H1 (cell line): ENCODE measurements at regions not wholly inside any gene's neighbourhood (a gene's known extent, or its start where the extent isn't known, plus 50 kb on each side); places are given as distances from the start of the nearest gene placed in this dataset.

Experiments used
- CTCF ChIA-PET: fragments of 300-600 bp; sonication (Branson Sonifier 250); formaldehyde crosslinking; loops from one replicate; lab custom pipeline; 2021; ENCODE audit not compliant: partially characterized antibody; lab: Charles Lee
- POLR2A ChIA-PET: fragments of 300-600 bp; sonication (Branson Sonifier 250); formaldehyde crosslinking; loops from one replicate; lab custom pipeline; 2021; ENCODE audit warnings: inconsistent platforms; ENCODE audit not compliant: partially characterized antibody; lab: Charles Lee
- DNase-seq, 2 experiments: peaks; one replicate each; pipeline versions ENCODE4 v3.0.0 to v3.0.0-alpha.2; 2010 to 2022; ENCODE audit warnings: low spot score in 2 of 2, low read depth in 1 of 2, mixed read lengths in 1 of 2
- FAIRE-seq: peaks from 2 replicates; lab custom pipeline; 2011; peaks lifted over from hg19 to GRCh38; lab: Jason Lieb, UNC
- H2AFZ ChIP-seq: 2 replicates; pipeline ENCODE4 v1.8.1; 2012; ENCODE audit warnings: low read length, inconsistent platforms
- H2AK5ac ChIP-seq: 2 replicates; pipeline ENCODE4 v1.6.1; 2013; ENCODE audit warnings: low read depth, low read length
- H2BK120ac ChIP-seq: replicated peaks from 2 replicates; pipeline ENCODE3; 2013; ENCODE audit warnings: low read depth, low read length, inconsistent platforms
- H2BK12ac ChIP-seq: 2 replicates; pipeline ENCODE4 v1.6.1; 2013; ENCODE audit warnings: low read depth, low read length
- H2BK15ac ChIP-seq: 2 replicates; pipeline ENCODE4 v1.6.1; 2013; ENCODE audit warnings: low read length
- H2BK20ac ChIP-seq: 2 replicates; pipeline ENCODE4 v1.6.1; 2013; ENCODE audit warnings: low read length
- H2BK5ac ChIP-seq: 2 replicates; pipeline ENCODE4 v1.6.1; 2013; ENCODE audit warnings: low read depth, low read length
- H3K14ac ChIP-seq: 2 replicates; pipeline ENCODE4 v1.6.1; 2013; ENCODE audit warnings: inconsistent platforms; ENCODE audit not compliant: insufficient read length
- H3K18ac ChIP-seq: 2 replicates; pipeline ENCODE4 v1.6.1; 2013; ENCODE audit warnings: low read length; ENCODE audit errors: extremely low read depth
- H3K23ac ChIP-seq: 2 replicates; pipeline ENCODE4 v1.6.1; 2013; ENCODE audit warnings: inconsistent platforms; ENCODE audit not compliant: insufficient read length
- H3K23me2 ChIP-seq: 2 replicates; pipeline ENCODE4 v1.6.1; 2013; ENCODE audit warnings: low read depth, low read length
- H3K27ac ChIP-seq: 2 replicates; pipeline ENCODE4 v1.6.1; 2011; ENCODE audit warnings: low read depth, low read length, inconsistent platforms
- H3K27me3 ChIP-seq, 4 experiments: replicated peaks in 1 of 4; 1 replicate in 1 of 4; 2 replicates in 3 of 4; pipeline versions ENCODE4 v1.6.1 to v1.8.1; 2011 to 2013; ENCODE audit warnings: low read length in 3 of 4, mild to moderate bottlenecking in 3 of 4, inconsistent platforms in 2 of 4, mixed read lengths in 2 of 4, moderate library complexity in 1 of 4; ENCODE audit not compliant: control insufficient read depth in 3 of 4, insufficient read depth in 3 of 4; ENCODE audit errors: extremely low read depth in 1 of 4
- H3K36me3 ChIP-seq, 4 experiments: 2 replicates each; pipeline versions ENCODE4 v1.6.1 to v1.8.1; 2011 to 2013; ENCODE audit warnings: mild to moderate bottlenecking in 4 of 4, low read length in 3 of 4, moderate library complexity in 2 of 4, control low read depth in 1 of 4, inconsistent platforms in 1 of 4; ENCODE audit not compliant: insufficient read depth in 4 of 4, control insufficient read depth in 2 of 4
- H3K4ac ChIP-seq: replicated peaks from 2 replicates; pipeline ENCODE3; 2013; ENCODE audit warnings: low read length, low read depth, mixed read lengths, inconsistent platforms; ENCODE audit not compliant: insufficient read length
- H3K4me1 ChIP-seq, 4 experiments: replicated peaks in 1 of 4; 1 replicate in 1 of 4; 2 replicates in 3 of 4; pipeline versions ENCODE4 v1.6.1 to v1.8.1; 2011 to 2013; ENCODE audit warnings: low read length in 3 of 4, inconsistent platforms in 2 of 4, mixed read lengths in 1 of 4; ENCODE audit not compliant: insufficient read depth in 4 of 4, control insufficient read depth in 3 of 4
- H3K4me2 ChIP-seq, 2 experiments: 2 replicates each; pipeline versions ENCODE4 v1.6.1 to v1.8.1; 2011 to 2013; ENCODE audit warnings: low read depth in 2 of 2, low read length in 2 of 2, control low read depth in 1 of 2, inconsistent platforms in 1 of 2, mild to moderate bottlenecking in 1 of 2; ENCODE audit not compliant: insufficient read depth in 1 of 2
- H3K4me3 ChIP-seq, 4 experiments: fragments of 200-600, 300-600 bp in 1 of 4; sonication (generic), shearing (Covaris generic), sonication (Bioruptor Twin) in 1 of 4; 2 replicates each; pipeline versions ENCODE4 v1.5.1 to v1.8.1; 2011 to 2016; ENCODE audit warnings: low read length in 4 of 4, low read depth in 3 of 4, control low read depth in 2 of 4, inconsistent platforms in 2 of 4, mild to moderate bottlenecking in 2 of 4, mixed read lengths in 1 of 4, moderate library complexity in 1 of 4; ENCODE audit not compliant: insufficient read depth in 2 of 4; ENCODE audit errors: extremely low read depth in 1 of 4
- H3K56ac ChIP-seq: replicated peaks from 2 replicates; pipeline ENCODE3; 2013; ENCODE audit warnings: low read depth, mild to moderate bottlenecking, mixed read lengths, low read length, inconsistent platforms; ENCODE audit not compliant: insufficient read length
- H3K79me1 ChIP-seq: 2 replicates; pipeline ENCODE4 v1.6.1; 2013; ENCODE audit warnings: low read depth, low read length, control low read depth
- H3K79me2 ChIP-seq, 2 experiments: 2 replicates each; pipeline versions ENCODE4 v1.6.1 to v1.8.1; 2012 to 2013; ENCODE audit warnings: low read length in 2 of 2, mild to moderate bottlenecking in 2 of 2, inconsistent platforms in 1 of 2; ENCODE audit not compliant: insufficient read depth in 2 of 2, control insufficient read depth in 1 of 2
- H3K9ac ChIP-seq, 4 experiments: replicated peaks in 1 of 4; 1 replicate in 1 of 4; 2 replicates in 3 of 4; pipeline versions ENCODE4 v1.6.1 to v1.8.1; 2011 to 2013; ENCODE audit warnings: low read depth in 3 of 4, low read length in 3 of 4, control low read depth in 2 of 4, mild to moderate bottlenecking in 2 of 4, moderate library complexity in 2 of 4, inconsistent platforms in 1 of 4; ENCODE audit errors: extremely low read depth in 1 of 4
- H3K9me3 ChIP-seq, 2 experiments: 2 replicates each; pipeline versions ENCODE4 v1.6.1 to v1.8.1; 2012 to 2013; ENCODE audit warnings: mild to moderate bottlenecking in 2 of 2, moderate library complexity in 2 of 2, control low read depth in 1 of 2, inconsistent platforms in 1 of 2, low read depth in 1 of 2, low read length in 1 of 2, mixed read lengths in 1 of 2; ENCODE audit not compliant: insufficient read depth in 2 of 2
- H4K20me1 ChIP-seq, 2 experiments: replicated peaks in 1 of 2; 2 replicates each; pipeline versions ENCODE3 to v1.8.1; 2011 to 2013; ENCODE audit warnings: inconsistent platforms in 2 of 2, low read length in 2 of 2, mild to moderate bottlenecking in 1 of 2; ENCODE audit not compliant: insufficient read depth in 2 of 2, control insufficient read depth in 1 of 2
- H4K5ac ChIP-seq: 2 replicates; pipeline ENCODE4 v1.6.1; 2013; ENCODE audit warnings: low read length, low read depth, mixed read lengths, inconsistent platforms; ENCODE audit not compliant: insufficient read length
- H4K8ac ChIP-seq: 2 replicates; pipeline ENCODE4 v1.8.0; 2013; ENCODE audit warnings: mild to moderate bottlenecking, moderate library complexity, low read length, inconsistent platforms; ENCODE audit not compliant: insufficient read depth; ENCODE audit errors: extremely low read depth
- H4K91ac ChIP-seq: replicated peaks from 2 replicates; pipeline ENCODE3; 2013; ENCODE audit warnings: low read length, mixed read lengths, inconsistent platforms; ENCODE audit not compliant: insufficient read length
- POLR2AphosphoS5 ChIP-seq: IDR thresholded peaks from 2 replicates; pipeline ENCODE4 v1.6.1; 2011; ENCODE audit warnings: low read depth, low read length
- SUZ12 ChIP-seq: fragments of 200-600 bp; sonication (generic); IDR thresholded peaks from 2 replicates; pipeline ENCODE4 v1.6.1; 2012; ENCODE audit warnings: mild to moderate bottlenecking, inconsistent platforms, low read length, moderate library complexity, mixed read lengths
- WGBS, 2 experiments: shearing (Covaris generic) in 1 of 2; methylation state at CpG; one replicate each; pipeline versions ENCODE4 v1.1.6 to v1.1.7; 2013 to 2015; ENCODE audit warnings: low lambda C conversion rate in 2 of 2, mixed read lengths in 2 of 2, inconsistent platforms in 1 of 2, low coverage in 1 of 2, missing lambda C conversion rate in 1 of 2; ENCODE audit not compliant: insufficient replicate concordance in 2 of 2, insufficient coverage in 1 of 2, insufficient read length in 1 of 2; ENCODE audit errors: extremely low coverage in 1 of 2, missing lambda C conversion rate in 1 of 2; 5-methylcytosine and 5-hydroxymethylcytosine counted together

DNA sequence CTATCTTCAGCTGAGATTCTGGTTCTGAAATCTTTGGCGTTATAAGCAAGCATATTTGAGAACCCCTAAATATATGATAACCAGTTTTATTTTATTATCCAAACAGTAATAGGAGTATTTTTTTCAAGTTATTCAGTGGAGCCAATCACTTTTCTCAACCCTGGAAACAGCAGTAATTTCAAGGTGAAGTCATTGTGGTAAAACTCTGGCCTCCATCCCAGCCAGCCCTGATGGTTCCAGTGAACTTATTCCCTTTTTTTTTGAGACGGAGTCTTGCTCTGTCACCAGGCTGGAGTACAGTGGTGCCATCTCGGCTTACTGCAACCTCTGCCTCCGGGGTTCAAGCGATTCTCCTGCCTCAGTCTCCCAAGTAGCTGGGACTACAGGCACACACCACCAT is 545.4 kb upstream of the IL12A start:
- Histone ChIP-seq H4K20me1 (no peaks in the 10 kb centered on the region), H3K23ac (no peak overlapping the region), H3K14ac (no peak overlapping the region), H3K4me2 (no peak overlapping the region), H2BK15ac (no peak overlapping the region), H3K79me2 (no peaks in the 10 kb centered on the region), H3K23me2 (no peaks in the 10 kb centered on the region), H3K36me3 (no peaks in the 10 kb centered on the region), H3K27ac (no peak overlapping the region), H3K56ac (no peak overlapping the region), H3K4ac (no peak overlapping the region), H2BK5ac (no peak overlapping the region), H4K8ac (no peak overlapping the region), H3K18ac (no peak overlapping the region), H3K9me3 (no peaks in the 10 kb centered on the region), H3K4me3 (no peak overlapping the region), H3K9ac (no peak overlapping the region), H2BK120ac (no peak overlapping the region), H3K79me1 (no peaks in the 10 kb centered on the region), H2BK12ac (no peak overlapping the region), H3K27me3 (no peaks in the 10 kb centered on the region), H2AFZ (no peak overlapping the region), H4K91ac (no peak overlapping the region), H2AK5ac (no peak overlapping the region), H4K5ac (no peak overlapping the region), H3K4me1 (no peaks in the 10 kb centered on the region), H2BK20ac (no peak overlapping the region)
- no peak for DNase-seq
- no peak for FAIRE-seq
- WGBS, 2 experiments, result 91% methylated on average over 5 of the region's 5 CpGs; no CpG with 5 or more reads in 1 of the 2 experiments
- ChIA-PET CTCF (interaction anchor here (1.2 kb wide), 1 partner anchor 12 kb away, joined by 3 read pairs; no protein-coding TSS in a partner anchor), POLR2A (no interaction called here)
- TF ChIP-seq SUZ12 (no peak), POLR2AphosphoS5 (no peak)
